HG02759 (cell line): ENCODE measurements at regions not wholly inside any gene's neighbourhood (a gene's known extent, or its start where the extent isn't known, plus 50 kb on each side); places are given as distances from the start of the nearest gene placed in this dataset.
"Not testable (repeated sequence)": the region's sequence is repeated elsewhere in the genome, so short reads cannot be mapped to it uniquely, and the experiment has no call there.

Experiments
- ATAC-seq: cut with Tn5 transposase; IDR thresholded peaks from one replicate; pipeline ENCODE4 v1.9.1; 2021; ENCODE audit warnings: mild to moderate bottlenecking, moderate library complexity; ENCODE audit not compliant: unreplicated experiment

DNA sequence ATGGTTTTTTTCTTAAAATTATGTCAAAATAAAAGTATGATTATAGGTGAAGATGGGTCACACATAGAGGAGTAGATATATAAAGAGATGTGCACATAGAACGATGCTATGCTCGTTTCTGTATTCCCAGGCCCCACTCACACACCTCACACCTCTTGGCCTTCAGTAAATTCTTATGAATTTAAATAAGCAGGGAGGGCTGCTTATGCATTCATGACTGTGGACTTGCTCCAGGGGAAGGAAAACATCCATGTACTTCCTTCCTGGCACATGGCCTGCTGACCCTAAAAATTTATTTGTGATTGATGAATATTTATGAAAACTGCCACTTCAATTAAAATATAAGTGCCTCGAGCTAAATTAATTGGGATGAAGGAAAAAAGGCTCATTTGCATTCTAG lies 1306.7 kb upstream of the TMEM132C start:
- no peak for ATAC-seq

DNA sequence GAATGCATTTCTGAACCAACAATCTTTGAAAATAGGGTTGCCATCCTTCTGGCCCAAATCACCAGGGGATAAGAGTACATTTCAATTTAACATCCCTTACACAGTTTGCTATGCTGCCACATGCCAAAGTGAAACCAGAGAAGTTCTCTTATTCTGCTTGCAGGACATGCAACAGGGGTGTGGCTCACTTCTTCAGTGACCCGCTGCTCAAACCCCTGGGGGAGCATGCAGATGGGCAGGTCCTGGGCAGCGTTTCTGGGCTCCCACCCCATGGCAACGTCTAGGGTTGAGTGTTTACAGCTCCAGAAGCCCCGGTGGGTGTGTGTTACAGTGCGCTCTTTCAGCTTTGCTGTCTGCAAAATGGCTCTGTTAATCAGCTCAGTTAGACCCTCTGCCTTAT lies 1306.3 kb upstream of the TMEM132C start:
- no peak for ATAC-seq

DNA sequence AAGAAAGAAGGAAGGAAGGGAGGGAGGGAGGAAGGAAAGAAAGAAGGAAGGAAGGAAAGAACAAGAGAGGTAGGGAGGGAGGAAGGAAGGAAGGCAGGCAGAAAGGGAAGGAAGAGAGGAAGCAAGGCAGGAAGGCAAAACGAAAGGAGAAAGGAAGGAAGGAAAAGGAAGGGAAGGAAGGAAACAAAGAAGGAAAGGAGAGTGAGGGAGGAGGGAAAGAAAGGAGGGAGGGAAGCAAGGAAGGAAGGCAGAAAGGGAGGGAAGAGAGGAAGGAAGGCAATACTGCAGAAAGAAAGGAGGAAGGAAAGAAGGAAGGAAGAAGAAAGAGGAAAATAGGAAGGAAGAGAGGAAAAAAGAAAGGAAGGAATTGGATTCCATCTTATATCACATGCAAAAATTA lies 1303.1 kb upstream of the TMEM132C start:
- ATAC-seq: no peak

DNA sequence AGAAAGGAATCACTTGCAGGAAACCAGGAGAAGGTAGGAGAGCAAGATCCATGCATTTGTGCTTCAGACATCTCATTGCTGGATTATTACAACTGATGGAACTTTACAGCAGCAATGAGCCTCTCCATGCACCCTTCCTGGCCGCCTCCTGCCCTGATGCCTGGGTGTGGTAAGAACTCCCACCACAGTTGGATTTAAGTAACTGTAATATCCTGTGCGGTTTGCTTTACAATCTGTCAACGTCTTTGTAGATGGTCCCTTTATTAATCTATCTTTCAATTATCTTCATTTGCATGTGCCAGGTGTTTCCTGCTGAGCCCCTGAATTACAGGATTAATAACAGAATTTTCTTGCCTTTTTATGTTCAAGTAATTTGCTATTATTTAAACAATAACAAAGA lies 1300.5 kb upstream of the TMEM132C start:
- ATAC-seq: no peak

DNA sequence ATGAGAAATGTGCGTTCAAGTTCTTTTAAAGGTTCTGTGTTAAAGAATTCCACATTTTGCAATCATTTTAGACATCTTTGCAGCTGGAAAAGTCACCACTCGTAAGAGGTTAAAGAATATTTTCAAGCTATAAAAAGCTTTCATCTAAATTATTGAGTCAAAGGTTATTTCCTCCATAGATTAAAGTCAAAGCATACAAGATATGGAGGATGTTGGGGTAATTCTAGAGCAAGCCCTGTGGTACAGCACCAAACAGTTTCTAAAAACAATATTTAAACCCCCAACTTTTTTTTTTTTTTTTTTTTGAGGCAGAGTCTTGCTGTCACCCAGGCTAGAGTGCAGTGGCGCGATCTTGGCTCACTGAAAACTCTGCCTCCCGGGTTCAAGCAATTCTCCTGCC lies 1299.8 kb upstream of the TMEM132C start:
- ATAC-seq: no peak

DNA sequence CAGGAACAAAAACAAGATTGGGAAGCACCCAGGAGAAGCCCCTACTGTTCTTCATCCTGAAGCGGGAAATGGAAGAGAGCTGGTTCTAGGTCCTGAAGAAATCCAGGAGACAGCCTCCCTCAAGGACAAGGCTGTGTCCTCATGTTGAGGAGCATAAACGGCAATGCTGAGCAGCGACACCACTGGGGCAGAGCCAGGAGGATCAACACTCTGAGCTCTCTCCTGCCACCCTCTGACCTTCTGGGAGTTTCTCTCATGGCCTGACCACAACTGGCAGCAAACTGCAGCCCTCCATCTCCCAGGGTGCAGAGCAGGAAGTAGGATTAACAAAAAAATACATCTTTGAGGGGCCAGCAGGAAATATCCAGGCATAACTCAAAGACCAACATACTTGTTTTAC lies 1292.2 kb upstream of the TMEM132C start:
- no peak for ATAC-seq

DNA sequence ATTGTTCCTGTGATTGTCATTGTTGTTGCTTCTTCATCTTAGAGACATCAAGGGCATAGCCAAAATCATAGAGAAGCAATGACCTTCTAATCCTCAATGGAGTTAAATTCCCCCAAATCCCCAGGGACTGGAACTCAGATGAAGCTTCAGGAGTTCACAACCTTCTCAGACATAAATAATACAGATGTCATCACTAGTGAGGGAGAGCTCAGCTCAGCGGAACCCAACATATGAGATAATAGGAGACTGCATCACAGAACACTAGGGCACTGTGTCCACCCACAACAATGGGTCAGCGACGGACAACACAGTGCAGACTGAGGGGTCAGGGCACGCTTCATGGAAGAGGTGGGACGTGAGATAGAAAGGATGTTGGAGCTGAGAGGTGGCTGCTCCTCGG lies 1290.4 kb upstream of the TMEM132C start:
- ATAC-seq: no peak

DNA sequence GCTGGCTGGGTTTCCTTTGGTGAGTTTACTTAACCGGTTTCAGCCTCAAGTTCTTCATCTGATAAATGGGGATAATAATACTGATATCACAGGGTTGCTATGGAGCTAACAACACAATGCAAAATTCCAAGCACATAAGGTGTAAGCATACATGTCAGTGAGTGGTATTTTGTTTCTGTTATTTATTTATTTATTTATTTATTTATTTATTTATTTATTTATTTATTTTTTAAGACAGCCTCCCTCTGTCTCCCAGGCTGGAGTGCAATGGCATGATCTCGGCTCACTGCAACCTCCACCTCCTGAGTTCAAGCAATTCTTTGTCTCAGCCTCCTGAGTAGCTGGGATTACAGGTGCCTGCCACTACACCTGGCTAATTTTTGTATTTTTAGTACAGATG lies 1287.4 kb upstream of the TMEM132C start:
- not testable (repeated sequence) for ATAC-seq

DNA sequence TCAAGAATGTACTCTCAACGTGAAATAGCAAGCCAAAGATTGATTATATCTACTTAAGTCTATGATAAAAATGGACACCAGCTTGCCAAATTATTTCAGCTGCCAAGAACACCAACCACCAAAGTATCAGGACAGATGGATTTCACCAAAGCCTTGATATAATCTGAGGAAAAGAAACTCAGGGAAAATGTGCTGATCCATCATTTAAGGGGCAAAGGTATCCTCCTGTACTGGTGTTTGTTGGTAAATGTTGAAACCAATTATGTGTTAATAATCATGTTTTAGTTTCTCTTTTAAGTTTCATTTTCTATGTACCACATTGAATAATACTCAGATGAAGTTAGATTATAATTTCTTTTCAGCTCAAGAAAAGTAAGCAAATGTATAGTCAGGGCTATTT lies 1284.3 kb upstream of the TMEM132C start:
- no peak for ATAC-seq

DNA sequence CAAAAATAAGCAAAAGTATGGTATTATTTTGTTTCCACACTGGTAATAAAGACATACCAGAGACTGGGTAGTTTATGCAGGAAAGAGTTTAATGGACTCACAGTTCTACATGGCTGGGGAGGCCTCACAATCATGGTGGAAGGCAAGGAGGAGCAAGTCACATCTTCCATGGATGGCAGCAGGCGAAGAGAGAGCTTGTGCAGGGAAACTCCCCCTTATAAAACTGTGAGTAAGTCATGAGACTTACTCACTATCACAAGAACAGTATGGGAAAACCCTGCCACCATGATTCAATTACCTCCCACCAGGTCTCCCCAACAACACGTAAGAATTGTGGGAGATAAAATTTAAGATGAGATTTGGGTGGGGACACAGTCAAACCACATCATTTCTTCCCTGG lies 1283.2 kb upstream of the TMEM132C start:
- not testable (repeated sequence) for ATAC-seq

DNA sequence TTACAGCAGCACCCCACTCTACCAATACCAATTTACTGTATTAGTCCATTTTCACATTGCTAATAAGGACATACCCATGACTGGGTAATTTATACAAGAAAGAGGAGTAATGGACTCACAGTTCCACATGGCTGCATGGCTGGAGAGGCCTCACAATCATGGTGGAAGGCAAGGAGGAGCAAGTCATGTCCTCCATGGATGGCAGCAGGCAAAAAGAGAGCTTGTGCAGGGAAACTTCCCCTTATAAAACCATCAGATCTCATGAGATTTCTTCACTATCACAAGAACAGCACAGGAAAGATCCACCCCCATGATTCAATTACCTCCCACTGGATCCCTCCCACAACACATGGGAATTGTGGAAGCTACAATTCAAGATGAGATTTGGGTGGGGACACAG lies 1281.3 kb upstream of the TMEM132C start:
- not testable (repeated sequence) for ATAC-seq

DNA sequence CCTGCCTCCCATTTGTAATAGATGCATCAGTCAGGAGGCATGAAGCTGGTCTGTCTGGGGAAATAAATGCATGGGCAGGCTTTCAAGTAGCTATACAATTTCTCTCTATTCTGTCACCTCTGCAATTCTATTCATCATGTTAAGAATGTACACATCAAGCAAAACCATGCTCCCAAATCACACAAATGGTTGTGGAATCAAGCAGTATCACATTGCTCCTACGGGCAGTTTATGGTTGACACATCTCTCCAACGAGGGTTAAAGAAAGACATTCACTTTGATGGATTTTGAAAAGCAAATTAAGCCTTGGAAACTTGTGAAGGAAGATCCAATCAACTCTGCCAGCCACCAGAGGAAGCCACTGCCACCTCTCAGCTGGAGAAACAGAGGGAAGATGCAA lies 1277.4 kb upstream of the TMEM132C start:
- ATAC-seq: no peak

DNA sequence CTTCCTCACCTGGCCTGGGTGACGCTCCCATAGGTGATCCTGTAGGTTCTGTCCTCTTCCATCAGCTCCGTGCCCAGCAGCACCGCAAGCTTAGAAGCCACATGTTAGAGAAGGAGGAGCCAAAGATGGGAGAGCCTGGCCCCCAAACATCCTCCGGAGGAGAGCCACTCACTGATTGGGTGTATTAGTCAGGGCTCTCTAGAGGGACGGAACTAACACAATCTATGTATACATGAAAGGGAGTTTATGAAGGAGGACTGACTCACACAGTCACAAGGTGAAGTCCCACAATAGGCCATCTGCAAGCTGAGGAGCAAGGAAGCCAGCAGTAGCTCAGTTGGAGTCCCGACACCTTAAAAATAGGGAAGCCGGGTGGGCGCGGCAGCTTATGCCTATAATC lies 1273.1 kb upstream of the TMEM132C start:
- no peak for ATAC-seq

DNA sequence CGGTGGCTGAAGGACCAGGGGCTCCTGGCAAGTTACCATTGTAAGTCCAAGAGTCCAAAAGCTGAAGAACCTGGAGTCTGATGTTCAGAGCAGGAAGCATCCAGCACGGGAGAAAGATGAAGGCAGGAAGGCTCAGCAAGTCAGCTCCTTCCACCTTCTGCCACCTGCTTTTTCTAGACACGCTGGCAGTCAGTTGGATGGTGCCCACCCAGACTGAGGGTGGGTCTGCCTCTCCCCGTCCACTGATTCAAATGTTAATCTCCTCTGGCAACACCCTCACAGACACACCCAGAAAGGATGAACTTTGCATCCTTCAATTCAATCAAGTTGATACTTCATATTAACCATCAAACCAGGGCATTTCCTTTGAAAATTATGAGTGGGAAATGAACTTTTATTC lies 1272.4 kb upstream of the TMEM132C start:
- ATAC-seq: no peak

DNA sequence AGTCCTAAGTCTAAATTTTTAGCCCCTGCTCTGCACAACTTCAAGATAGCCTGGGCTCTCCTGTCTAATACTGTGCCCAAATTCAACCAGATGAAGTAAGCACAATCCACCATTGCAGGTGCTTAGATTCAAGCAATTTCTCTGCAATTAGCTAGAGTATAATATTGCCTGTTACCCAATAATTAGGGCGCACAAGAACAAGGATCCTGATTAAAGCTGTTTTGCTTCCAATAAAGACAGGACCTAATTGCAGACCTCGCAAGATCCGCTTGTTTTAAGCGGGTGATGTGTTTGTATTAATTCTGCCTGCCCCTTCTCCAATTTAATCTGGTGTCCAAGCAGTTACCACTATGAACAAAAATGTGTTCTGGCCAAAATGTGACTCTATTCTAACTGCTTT lies 1268.9 kb upstream of the TMEM132C start:
- no peak for ATAC-seq

DNA sequence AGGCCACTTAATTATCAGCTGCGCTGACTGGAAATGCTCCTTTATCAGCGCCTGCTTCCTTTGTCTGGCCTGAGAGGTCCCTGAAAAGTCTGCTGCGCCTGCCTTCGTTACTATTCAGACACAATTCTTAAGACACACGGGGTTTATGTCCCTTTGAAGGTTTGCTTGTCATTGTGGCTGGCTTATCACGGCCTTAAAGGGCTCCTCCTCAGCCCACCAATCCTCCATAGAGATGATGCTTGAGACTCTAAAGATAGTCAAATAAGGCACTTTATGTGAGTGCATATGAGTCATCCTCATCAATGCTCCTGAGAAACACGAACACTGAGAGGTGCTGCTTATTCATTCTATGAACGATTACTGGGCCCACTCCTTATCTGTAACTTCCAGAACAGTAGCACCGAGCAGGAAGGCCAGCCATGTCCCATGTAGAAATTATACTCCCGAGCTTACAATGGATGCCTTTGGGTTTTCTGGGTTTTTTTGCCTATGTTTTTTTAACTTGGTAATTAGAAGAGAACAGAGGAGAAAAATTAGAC lies 1268.2 kb upstream of the TMEM132C start:
- ATAC-seq: no peak

DNA sequence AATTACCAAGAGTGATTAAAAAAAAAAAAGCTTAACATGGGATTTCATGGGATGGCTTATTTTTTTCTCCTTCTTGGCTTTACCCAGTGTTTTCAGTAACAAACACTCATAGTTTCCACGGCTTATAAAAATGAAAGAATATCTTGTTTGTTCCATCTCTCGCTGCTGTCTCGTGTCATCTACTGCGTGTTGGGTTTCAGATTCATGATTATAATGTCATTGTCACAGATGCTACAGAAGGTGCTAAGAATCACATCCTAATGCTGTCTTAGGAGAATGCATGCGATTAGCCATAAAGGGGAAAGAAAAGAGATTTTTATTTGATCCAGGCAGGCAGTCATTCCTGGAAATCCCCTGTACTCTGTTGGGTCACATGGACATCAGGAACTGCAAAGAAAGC lies 1267.6 kb upstream of the TMEM132C start:
- no peak for ATAC-seq

DNA sequence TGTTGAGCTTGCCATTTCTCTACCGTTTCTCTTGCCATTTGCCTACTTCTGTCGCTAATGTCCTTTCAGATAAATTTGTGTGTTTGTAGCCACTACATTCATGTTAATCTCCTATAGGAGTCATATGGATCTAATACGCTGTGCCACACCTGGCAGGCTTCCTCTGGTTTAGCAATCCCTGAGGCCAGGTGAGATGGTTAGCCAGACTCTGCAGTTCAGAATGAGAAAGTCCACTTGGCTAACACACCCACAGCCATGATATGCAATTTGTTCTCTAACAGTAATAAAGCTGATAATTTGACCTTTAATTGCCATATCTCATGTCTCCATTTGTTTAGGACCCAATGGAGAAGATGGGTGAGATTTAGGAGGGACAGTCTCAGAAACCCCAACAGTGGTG lies 1261.6 kb upstream of the TMEM132C start:
- ATAC-seq: no peak

DNA sequence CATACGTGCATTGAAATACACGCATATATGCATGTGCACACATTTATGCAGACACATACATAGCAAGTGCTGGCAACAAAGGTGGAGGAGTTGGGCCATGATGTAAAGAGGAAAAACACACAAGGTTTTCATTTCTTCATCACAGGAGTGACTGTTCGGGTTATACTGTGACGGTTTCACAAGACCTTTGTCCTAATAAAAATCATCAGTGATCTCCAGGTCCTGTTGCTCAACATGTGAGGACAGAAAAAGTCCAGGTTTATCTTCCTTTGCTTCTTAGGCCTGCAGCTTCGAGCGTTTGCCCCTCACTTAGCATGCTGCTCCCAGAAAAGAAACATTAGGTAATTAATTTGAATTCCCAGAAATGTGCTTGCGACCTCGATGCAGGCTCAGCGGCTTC lies 1260.0 kb upstream of the TMEM132C start:
- no peak for ATAC-seq

DNA sequence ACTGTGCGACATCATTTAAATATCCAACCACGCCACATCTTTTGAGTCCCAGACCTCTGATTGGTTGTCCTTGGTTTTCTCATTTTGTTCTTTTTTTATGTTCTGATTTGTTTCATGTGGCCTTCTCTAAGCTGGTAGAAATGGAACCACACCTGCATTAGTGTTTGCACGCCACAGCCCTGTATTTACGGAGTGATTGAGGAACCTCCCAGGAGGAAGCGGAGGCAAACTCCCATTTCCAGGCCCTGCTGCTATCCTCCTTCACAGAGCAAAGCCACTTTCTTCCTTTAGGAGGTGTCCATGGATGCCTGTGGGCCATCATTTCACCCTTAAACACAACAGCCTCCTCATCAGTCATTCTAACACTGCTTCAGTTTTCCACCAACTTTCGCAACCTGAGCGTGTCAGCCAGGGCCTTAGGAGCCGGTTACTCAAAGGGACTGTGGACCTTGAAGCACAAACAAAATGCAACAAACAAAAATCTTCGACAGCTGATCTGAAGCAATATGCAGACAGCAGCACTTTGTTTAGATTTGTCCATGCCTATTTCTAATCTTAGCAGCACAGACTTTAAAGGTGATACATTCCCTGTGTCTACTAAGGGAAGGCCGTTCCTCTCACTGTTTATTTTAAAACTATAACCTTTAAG lies 1258.1 kb upstream of the TMEM132C start:
- ATAC-seq: no peak

DNA sequence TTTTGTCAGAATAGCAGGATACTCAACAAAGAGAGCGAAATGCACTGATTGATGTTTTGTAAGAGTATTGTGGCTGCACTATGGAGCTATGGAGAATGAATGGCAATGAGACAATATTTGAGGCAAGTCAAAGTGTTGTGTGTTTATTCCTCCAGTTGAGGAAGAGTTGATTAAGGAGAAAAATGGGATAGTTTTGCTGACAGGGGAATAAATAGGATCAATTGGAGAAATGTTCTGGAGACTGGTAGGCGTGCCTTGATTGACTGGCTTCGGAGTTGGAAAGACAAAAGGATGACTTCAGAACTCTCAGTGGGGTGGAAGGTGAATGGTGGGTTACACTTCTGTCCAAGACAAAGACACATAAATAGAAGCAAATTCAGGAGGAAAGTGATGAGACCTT lies 1254.9 kb upstream of the TMEM132C start:
- no peak for ATAC-seq

DNA sequence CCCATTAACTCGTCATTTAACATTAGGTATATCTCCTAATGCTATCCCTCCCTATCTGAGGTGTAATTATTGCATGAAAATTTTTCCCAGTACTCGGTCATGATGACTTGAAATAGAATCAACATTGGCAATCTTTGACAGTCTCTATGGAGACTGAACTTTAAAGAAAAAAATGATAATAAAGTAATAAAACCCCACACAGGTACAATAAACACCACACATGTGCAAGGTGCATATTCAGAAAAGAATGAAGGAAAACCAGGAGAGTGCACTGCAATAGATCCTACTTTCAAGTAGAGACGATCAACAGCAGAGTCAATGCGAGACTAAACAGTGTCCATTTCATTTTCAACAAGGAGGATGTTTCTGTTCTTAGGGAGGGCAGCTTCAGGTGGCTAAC lies 1253.8 kb upstream of the TMEM132C start:
- no peak for ATAC-seq

DNA sequence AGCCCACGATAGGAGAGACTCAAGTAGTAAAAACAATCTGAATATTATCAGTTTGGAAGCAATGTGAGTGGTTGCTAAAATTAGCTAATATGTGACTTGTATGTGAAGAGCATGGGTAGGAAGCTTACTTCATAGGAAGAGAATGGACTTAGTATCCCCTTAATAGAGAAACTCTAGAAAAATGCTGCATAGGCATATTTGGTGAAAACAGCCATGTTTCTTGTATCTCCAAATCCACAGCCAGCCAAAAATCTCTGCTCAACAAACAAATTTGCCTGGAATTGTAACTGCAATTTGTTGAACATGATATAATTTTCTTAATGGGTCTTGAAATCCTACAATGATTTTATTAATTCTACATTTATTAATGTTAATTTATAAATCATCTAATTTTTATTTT lies 1252.9 kb upstream of the TMEM132C start:
- ATAC-seq: no peak
